ENCODE measurements at regions not wholly inside any gene's neighbourhood (a gene's known extent, or its start where the extent isn't known, plus 50 kb on each side); places are given as distances from the start of the nearest gene placed in this dataset.

GRCh38 chr15:24832282-24832681, 122.5 kb upstream of the SNRPN start:
- Histone ChIP-seq H3K27me3 (ENCODE audit: control insufficient read depth in 4 of 4, insufficient read depth in 4 of 4, low read length in 3 of 4) (no peaks in the 10 kb centered on the region), H3K36me3 (ENCODE audit: control insufficient read depth in 4 of 4, insufficient read depth in 3 of 4, low read depth in 1 of 4, low read length in 3 of 4) (no peaks in the 10 kb centered on the region), H3K4me1 (ENCODE audit: control insufficient read depth in 4 of 4, insufficient read depth in 4 of 4, low read length in 3 of 4) (no peaks in the 10 kb centered on the region), H3K9ac (ENCODE audit: low read depth in 1 of 2, low read length in 2 of 2) (no peak overlapping the region), H3K4me3 (ENCODE audit: low read depth in 1 of 3, low read length in 3 of 3) (no peak overlapping the region), H3K27ac (ENCODE audit: low read depth in 1 of 2, low read length in 2 of 2) (no peak overlapping the region), H3K9me3 (ENCODE audit: control insufficient read depth in 4 of 4, low read length in 3 of 4) (no peaks in the 10 kb centered on the region)
- 70% methylated on average over 7 of the region's 7 CpGs for WGBS
- TF ChIP-seq RAD21 (IDR thresholded peaks at IDR 0.05): no peak
- no peak for TF ChIP-seq FOXA1 (IDR thresholded peaks at IDR 0.05)
- TF ChIP-seq GABPA (IDR thresholded peaks at IDR 0.05 in 1 of 2, conservative IDR thresholded peaks at IDR 0.05 in 1 of 2): no peak
- TF ChIP-seq HNF4A (conservative IDR thresholded peaks at IDR 0.05): no peak
- TF ChIP-seq, protein P1, sequence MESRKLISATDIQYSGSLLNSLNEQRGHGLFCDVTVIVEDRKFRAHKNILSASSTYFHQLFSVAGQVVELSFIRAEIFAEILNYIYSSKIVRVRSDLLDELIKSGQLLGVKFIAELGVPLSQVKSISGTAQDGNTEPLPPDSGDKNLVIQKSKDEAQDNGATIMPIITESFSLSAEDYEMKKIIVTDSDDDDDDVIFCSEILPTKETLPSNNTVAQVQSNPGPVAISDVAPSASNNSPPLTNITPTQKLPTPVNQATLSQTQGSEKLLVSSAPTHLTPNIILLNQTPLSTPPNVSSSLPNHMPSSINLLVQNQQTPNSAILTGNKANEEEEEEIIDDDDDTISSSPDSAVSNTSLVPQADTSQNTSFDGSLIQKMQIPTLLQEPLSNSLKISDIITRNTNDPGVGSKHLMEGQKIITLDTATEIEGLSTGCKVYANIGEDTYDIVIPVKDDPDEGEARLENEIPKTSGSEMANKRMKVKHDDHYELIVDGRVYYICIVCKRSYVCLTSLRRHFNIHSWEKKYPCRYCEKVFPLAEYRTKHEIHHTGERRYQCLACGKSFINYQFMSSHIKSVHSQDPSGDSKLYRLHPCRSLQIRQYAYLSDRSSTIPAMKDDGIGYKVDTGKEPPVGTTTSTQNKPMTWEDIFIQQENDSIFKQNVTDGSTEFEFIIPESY (IDR thresholded peaks at IDR 0.05): no peak
- no peak for TF ChIP-seq SP1 (IDR thresholded peaks at IDR 0.05)
- no peak for TF ChIP-seq YY1 (IDR thresholded peaks at IDR 0.05)
- no peak for TF ChIP-seq HNF4G (IDR thresholded peaks at IDR 0.05)
- no peak for TF ChIP-seq JUND (IDR thresholded peaks at IDR 0.05)
- TF ChIP-seq, protein P2, sequence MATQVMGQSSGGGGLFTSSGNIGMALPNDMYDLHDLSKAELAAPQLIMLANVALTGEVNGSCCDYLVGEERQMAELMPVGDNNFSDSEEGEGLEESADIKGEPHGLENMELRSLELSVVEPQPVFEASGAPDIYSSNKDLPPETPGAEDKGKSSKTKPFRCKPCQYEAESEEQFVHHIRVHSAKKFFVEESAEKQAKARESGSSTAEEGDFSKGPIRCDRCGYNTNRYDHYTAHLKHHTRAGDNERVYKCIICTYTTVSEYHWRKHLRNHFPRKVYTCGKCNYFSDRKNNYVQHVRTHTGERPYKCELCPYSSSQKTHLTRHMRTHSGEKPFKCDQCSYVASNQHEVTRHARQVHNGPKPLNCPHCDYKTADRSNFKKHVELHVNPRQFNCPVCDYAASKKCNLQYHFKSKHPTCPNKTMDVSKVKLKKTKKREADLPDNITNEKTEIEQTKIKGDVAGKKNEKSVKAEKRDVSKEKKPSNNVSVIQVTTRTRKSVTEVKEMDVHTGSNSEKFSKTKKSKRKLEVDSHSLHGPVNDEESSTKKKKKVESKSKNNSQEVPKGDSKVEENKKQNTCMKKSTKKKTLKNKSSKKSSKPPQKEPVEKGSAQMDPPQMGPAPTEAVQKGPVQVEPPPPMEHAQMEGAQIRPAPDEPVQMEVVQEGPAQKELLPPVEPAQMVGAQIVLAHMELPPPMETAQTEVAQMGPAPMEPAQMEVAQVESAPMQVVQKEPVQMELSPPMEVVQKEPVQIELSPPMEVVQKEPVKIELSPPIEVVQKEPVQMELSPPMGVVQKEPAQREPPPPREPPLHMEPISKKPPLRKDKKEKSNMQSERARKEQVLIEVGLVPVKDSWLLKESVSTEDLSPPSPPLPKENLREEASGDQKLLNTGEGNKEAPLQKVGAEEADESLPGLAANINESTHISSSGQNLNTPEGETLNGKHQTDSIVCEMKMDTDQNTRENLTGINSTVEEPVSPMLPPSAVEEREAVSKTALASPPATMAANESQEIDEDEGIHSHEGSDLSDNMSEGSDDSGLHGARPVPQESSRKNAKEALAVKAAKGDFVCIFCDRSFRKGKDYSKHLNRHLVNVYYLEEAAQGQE (IDR thresholded peaks at IDR 0.05): no peak
- TF ChIP-seq MAX (IDR thresholded peaks at IDR 0.05): no peak
- TF ChIP-seq, protein P3, sequence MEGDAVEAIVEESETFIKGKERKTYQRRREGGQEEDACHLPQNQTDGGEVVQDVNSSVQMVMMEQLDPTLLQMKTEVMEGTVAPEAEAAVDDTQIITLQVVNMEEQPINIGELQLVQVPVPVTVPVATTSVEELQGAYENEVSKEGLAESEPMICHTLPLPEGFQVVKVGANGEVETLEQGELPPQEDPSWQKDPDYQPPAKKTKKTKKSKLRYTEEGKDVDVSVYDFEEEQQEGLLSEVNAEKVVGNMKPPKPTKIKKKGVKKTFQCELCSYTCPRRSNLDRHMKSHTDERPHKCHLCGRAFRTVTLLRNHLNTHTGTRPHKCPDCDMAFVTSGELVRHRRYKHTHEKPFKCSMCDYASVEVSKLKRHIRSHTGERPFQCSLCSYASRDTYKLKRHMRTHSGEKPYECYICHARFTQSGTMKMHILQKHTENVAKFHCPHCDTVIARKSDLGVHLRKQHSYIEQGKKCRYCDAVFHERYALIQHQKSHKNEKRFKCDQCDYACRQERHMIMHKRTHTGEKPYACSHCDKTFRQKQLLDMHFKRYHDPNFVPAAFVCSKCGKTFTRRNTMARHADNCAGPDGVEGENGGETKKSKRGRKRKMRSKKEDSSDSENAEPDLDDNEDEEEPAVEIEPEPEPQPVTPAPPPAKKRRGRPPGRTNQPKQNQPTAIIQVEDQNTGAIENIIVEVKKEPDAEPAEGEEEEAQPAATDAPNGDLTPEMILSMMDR (IDR thresholded peaks at IDR 0.05; ENCODE audit: low read depth, low read length, missing input control): no peak
- no peak for TF ChIP-seq EGR1 (IDR thresholded peaks at IDR 0.05; ENCODE audit: low read depth in 2 of 2)
- no peak for TF ChIP-seq TAF1 (conservative IDR thresholded peaks at IDR 0.05)
- TF ChIP-seq FOXA2 (IDR thresholded peaks at IDR 0.05): no peak
- no peak for TF ChIP-seq ATF3 (IDR thresholded peaks at IDR 0.05)
- no peak for TF ChIP-seq NR2F2 (IDR thresholded peaks at IDR 0.05)
- TF ChIP-seq RXRA (IDR thresholded peaks at IDR 0.05): no peak
- no peak for DNase-seq (ENCODE audit: low spot score)

All from liver (tissue), 8 donors.